ENCODE measurements at regions not wholly inside any gene's neighbourhood (a gene's known extent, or its start where the extent isn't known, plus 50 kb on each side); places are given as distances from the start of the nearest gene placed in this dataset.

GRCh38 chrX:124954402-124954801 lies 365.3 kb upstream of the TEX13C start:
- TF ChIP-seq POLR2A (IDR thresholded peaks at IDR 0.05): no peak
- no peak for TF ChIP-seq CTCF (IDR thresholded peaks at IDR 0.05)
- H3K27ac ChIP-seq: no peak overlapping the region
- no peak overlapping the region for H3K4me3 ChIP-seq
- no peak for DNase-seq
- ATAC-seq: no peak
- H3K9me3 ChIP-seq: no peaks in the 10 kb centered on the region
- intact Hi-C loops (cut with DNase I): no loop called here
- H3K27me3 ChIP-seq: no peaks in the 10 kb centered on the region
- H3K4me1 ChIP-seq: no peaks in the 10 kb centered on the region
- no peaks in the 10 kb centered on the region for H3K36me3 ChIP-seq

GRCh38 chrX:124960454-124960853 lies 359.2 kb upstream of the TEX13C start:
- Histone ChIP-seq H3K36me3 (no peaks in the 10 kb centered on the region), H3K27ac (no peak overlapping the region), H3K9me3 (no peaks in the 10 kb centered on the region), H3K27me3 (no peaks in the 10 kb centered on the region), H3K4me1 (no peaks in the 10 kb centered on the region), H3K4me3 (no peak overlapping the region)
- intact Hi-C loops (cut with DNase I): no loop called here
- ATAC-seq (no peak), DNase-seq (no peak)
- WGBS (ENCODE audit: insufficient coverage, low coverage, low lambda C conversion rate, missing lambda C conversion rate): 49% methylated on average over 2 of the region's 2 CpGs
- TF ChIP-seq POLR2A (IDR thresholded peaks at IDR 0.05) (no peak), CTCF (IDR thresholded peaks at IDR 0.05) (no peak)

- no peak within 1 kb of the TSS for H3K4me3 ChIP-seq
- no peak for TF ChIP-seq CTCF (IDR thresholded peaks at IDR 0.05)
- no peak for TF ChIP-seq POLR2A (IDR thresholded peaks at IDR 0.05)
- DNase-seq: no peak
These were observed 356.0 kb upstream of the TEX13C start, which contains the start of gene TENM1 for GRCh38 chrX:124963717-124964116. Gene TENM1 (minus strand): TSS chrX:124963817.

GRCh38 chrX:124975456-124975855 lies 344.2 kb upstream of the TEX13C start:
- 79% methylated on average over 3 of the region's 3 CpGs for WGBS (ENCODE audit: insufficient coverage, low coverage, low lambda C conversion rate, missing lambda C conversion rate)
- H3K4me3 ChIP-seq: no peak overlapping the region
- H3K4me1 ChIP-seq: no peaks in the 10 kb centered on the region
- H3K27ac ChIP-seq: no peak overlapping the region
- no peaks in the 10 kb centered on the region for H3K9me3 ChIP-seq
- no peak for TF ChIP-seq CTCF (IDR thresholded peaks at IDR 0.05)
- no peak for TF ChIP-seq POLR2A (IDR thresholded peaks at IDR 0.05)
- intact Hi-C loops (cut with DNase I): no loop called here
- ATAC-seq (no peak), DNase-seq (no peak)
- no peaks in the 10 kb centered on the region for H3K27me3 ChIP-seq
- H3K36me3 ChIP-seq: no peaks in the 10 kb centered on the region

More at GRCh38 chrX:124963717-124964116, 356.0 kb upstream of the TEX13C start, which contains the start of gene TENM1:
- Histone ChIP-seq H3K36me3 (no peaks in the 10 kb centered on the region), H3K9me3 (no peaks in the 10 kb centered on the region), H3K4me1 (no peaks in the 10 kb centered on the region), H3K27me3 (no peaks in the 10 kb centered on the region), H3K27ac (no peak within 1 kb of the TSS)
- no peak for ATAC-seq
- intact Hi-C loops (cut with DNase I): no loop called here
- WGBS (ENCODE audit: insufficient coverage, low coverage, low lambda C conversion rate, missing lambda C conversion rate): 31% methylated on average over 2 of the region's 2 CpGs

GRCh38 chrX:124981420-124981819 lies 338.3 kb upstream of the TEX13C start:
- Histone ChIP-seq H3K4me1 (no peaks in the 10 kb centered on the region), H3K4me3 (no peak overlapping the region), H3K9me3 (no peaks in the 10 kb centered on the region), H3K27ac (no peak overlapping the region), H3K27me3 (no peaks in the 10 kb centered on the region), H3K36me3 (no peaks in the 10 kb centered on the region)
- no peak for TF ChIP-seq CTCF (IDR thresholded peaks at IDR 0.05)
- no peak for TF ChIP-seq POLR2A (IDR thresholded peaks at IDR 0.05)
- DNase-seq (no peak), ATAC-seq (peak in 3 of 4 donors; percentile 29 to 65 (median 60))
- WGBS (ENCODE audit: insufficient coverage, low coverage, low lambda C conversion rate, missing lambda C conversion rate): 13% methylated on average over 1 of the region's 1 CpG
- intact Hi-C loops (cut with DNase I): no loop called here

Data from right lobe of liver (tissue), 6 donors.